IPS DF 4.7 (cell line): ENCODE measurements at regions not wholly inside any gene's neighbourhood (a gene's known extent, or its start where the extent isn't known, plus 50 kb on each side); places are given as distances from the start of the nearest gene placed in this dataset.
"Not testable (repeated sequence)": the region's sequence is repeated elsewhere in the genome, so short reads cannot be mapped to it uniquely, and the experiment has no call there.

Experiments
- DNase-seq: peaks from one replicate; pipeline ENCODE4 v3.0.0-alpha.2; 2013; ENCODE audit warnings: low spot score; ENCODE audit errors: extremely low read depth

DNA sequence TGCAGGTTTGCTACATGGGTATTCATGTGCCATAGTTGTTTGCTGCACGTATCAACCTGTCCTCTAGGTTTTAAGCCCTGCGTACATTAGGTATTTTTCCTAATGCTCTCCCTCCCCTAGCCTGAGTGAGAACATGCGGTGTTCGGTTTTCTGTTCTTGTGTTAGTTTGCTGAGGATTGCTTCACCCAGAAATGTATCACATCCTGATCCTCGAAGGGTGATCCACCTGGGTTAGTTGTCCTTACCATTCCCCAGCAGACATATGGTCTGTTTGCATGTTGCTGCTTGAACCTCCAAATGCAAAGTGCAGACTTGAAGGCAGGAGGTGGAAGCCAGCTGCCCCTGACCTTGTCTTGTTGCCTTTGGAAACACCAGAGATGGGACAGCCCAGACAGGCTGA lies 161.5 kb upstream of the WDR1 start:
- DNase-seq = no peak

DNA sequence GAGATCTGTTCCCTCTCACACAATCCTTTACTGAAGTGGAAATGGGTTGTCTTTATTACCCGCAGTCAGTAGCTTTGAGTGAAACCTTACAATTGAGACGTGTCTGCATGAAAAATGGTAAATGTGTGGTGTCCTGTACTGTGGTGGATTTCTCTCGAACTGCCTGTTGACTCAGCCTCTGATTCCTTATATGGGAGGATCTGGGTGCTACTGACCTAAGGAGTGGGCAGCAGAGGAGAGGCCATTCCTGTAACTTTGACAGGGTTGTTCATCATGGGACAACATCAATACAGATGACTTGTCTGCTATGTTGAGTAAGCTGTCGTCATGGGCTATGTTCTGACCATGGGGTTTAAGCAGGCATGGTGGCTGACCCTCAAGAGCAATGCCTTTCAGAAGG lies 159.6 kb upstream of the WDR1 start:
- no peak for DNase-seq

DNA sequence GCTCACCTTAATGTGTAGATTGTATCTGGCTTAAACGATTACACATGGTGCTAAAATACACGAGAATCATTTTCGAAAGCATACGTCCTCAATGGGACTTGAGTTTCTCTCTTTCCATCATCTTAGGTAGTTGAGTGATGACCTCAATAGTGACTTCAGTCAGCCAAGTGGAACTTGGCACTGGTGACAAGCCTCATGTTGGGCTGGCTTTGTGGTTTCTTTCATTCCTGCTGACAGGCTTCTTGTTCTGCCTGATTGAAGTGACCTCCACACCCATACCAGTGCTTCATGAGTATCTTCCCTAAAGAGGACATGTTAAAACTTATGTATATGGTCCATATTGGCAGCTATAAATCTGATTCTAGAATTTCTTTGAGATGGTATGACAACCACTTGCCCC lies 159.1 kb upstream of the WDR1 start:
- no peak for DNase-seq

DNA sequence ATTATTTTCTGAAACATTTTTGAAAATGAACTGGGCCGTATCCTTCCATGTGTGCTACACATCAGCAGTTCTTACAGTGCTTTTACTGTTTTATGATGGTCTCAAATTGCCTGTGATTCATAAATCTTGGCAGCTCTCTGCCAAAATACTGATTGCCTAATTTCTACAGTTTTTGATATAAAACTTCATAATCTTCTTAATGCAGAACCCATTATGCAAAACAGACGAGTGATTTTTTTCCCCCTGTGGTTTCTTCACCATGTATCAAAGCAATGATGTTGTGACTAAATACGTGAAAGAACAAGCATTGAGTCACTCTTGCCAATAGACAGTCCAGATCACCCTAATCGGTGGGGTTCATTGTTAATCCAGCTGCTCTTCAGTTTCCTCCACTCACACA lies 156.4 kb upstream of the WDR1 start:
- DNase-seq = no peak

DNA sequence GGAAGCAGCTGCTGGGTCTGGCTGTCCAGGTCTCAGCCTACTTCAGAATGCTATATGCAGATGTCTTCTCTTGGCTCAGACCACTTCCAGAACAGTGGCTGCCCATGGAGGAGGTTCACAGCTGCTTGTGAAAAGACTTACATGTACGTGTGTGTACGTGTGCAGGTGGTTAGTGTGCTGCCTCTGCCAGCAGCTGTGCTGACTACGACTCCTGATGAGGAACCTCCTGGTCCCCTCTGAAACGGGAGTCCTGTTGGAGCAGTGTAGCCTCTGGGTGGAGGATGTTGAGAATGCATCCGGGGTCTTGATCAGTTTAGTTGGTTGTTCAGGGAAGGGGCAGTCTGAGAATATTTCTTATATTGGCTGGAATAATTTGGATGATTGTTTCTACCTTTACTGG lies 155.9 kb upstream of the WDR1 start:
- DNase-seq = no peak

DNA sequence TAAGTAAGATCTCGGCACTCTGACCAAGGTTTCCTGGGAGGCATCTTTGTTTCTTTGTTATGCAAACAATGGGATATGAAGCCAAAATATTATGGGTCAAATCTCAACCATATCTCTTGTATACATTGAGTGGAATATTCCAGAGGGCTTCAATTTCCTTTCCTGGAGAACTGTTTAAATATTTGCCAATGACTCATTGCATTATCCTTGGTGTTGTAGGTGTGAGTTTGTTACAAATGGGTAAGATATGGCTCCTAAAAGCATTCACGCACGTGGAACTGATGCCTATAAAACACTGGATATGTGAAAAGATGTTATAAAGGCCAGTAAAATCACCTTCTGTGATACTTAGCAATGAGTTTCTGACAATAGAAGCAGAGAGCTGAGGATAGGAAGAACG lies 150.5 kb upstream of the WDR1 start:
- no peak for DNase-seq

DNA sequence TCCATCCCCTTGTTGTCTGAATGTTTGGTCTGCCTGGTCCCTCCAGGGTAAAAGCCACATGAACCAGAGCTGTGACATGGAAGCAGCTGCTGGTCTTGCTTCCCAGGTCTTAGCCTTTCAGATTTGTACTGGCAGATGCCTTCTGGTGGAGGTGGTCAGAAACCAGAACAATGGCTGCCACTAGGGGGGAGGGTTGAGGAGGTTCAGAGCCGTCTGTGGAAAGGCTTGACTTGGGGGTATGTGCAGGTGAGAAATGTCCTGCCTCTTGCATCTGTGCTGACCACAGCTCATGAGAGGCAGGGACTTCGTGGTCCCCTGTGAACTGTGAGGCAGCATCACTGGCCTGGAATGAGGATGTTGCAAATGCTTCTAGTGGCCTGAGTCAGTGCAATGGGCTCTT lies 144.2 kb upstream of the WDR1 start:
- no peak for DNase-seq

DNA sequence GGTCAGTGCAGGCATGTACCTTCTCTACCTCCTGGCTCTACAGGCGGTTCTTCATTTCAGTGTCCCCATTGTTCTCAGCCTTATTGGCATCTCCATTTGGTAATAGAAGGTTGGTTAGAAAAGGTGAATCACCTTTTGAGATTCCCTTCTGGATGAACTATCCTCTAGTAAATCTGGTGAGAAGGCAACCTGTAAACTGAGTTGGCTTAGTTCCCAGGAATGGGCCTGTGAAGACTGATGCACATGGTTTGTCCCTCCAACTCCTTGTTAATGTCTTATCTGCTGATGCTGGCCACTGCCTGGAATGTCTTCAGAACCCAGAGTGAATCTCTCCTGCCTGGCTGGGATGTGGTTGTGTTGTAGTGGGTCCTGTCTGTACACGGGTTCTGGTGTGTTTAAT lies 143.4 kb upstream of the WDR1 start:
- no peak for DNase-seq

DNA sequence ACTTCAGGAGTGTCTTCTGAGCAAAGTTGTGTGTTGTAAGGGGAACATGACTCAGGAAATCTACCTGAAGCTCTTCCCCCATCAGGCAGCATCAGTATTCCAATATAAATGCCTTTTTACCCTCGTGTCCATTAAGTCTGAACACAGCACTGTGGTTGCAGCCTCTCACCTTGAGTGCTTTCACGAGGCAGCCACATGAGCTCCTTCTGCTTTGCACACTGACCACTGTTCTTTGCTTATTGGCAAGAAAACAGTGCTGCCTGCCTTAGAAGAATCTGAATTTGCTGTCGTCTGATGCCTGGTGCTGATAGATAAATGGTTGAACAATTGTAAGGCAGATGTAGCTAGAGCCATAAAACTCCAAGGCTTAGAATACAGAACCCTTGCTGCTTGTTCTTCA lies 139.6 kb upstream of the WDR1 start:
- no peak for DNase-seq

DNA sequence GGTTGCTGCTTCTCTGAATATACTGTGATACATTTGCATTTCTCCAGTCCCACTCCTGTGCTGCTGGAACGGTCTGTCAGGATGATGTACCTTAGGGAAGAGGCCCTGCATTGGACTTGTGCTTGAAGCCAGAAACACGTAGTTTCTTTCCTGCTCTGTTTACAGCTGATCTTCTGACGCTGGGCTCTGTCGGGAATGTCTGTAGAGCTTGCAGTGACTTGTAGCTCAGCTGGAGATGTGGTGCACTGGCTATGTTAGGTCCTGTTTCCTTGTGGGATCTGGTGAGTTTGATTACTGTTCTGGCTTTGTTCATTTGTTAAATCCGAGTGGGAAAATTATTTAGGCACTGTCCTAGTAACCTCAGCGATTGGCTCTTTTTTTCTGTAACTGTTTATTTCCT lies 137.2 kb upstream of the WDR1 start:
- no peak for DNase-seq

DNA sequence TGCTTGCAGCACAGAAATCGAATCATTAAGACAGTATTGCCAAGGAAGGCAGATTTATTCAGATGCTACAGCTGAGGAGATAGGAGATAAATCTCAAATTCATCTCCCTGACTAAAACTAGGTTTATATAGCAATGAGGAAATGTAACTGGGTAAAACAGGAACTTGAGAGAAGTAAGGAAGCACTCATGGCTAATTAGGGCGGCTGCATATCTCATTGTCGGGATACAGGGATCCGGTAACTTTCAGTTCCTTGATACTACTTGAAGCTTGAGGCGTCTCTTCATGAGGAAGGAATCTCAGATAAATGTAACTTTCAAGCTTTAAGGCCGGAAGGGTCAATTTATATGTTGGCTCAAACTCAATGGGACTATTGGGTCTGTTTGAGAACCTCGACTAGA lies 129.2 kb upstream of the WDR1 start:
- no peak for DNase-seq

DNA sequence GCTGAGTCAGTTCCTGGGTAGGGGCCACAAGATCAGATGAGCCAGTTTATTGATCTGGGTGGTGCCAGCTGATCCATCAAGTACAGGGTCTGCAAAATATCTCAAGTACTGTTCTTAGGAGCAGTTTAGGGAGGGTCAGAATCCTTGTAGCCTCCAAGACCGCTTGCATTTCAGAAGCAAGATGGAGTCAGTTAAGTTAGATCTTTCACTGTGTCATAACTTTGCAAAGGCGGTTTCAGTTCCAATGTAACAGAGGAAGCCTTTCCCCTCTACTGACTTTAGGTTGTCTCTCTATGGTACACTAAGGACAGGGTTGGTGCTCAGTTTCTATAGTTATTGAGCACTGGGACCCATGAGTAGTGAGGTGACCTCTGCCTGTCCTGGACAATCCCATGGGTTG lies 127.3 kb upstream of the WDR1 start:
- DNase-seq = no peak

DNA sequence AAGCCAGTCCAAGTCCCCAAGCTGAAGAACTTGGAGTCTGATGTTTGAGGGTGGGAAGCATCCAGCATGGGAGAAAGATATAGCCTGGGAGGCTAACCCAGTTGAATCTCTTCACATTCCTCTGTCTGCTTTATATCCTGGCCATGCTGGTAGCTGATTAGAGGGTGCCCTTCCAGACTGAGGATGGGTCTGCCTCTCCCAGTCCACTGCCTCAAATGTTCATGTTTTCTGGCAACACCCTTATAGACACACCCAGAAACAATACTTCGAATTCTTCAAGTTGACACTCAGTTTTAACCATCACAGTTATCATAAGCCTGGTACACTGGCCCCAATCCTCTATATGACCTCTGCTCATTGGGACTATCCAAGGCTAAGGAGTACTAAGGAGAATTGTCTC lies 124.1 kb upstream of the WDR1 start:
- no peak for DNase-seq

DNA sequence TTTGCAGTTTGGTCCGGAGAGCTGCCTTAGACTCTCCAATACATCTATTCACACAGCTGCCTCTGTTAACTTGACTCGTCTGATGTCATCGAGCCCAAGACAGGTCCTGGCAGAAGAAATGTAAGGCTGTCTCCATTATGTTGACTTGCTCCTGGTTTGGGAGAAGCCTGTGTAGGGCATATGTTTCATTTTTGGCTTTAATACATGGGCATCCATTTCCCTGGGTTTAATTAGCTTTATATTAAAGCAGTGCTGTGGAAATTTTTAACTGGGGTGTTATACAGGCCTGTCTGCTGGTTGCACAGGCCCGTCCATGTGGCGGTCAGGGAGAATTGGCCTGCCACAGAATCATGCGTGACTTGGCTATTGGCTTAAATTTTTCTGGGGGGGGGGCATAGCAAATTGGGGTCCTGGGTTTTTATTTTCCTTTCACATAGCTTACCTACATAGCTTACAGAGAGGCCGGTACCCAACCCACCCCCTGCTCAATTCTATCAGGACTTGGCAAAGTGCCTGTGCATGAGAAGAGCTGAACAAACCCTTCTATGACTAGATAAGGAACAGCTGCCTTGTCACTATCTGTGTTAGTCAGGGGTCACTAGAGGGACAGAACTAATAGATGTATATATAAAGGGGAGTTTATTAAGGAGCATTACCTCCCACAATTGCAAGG lies 123.5 kb upstream of the WDR1 start:
- DNase-seq = no peak

DNA sequence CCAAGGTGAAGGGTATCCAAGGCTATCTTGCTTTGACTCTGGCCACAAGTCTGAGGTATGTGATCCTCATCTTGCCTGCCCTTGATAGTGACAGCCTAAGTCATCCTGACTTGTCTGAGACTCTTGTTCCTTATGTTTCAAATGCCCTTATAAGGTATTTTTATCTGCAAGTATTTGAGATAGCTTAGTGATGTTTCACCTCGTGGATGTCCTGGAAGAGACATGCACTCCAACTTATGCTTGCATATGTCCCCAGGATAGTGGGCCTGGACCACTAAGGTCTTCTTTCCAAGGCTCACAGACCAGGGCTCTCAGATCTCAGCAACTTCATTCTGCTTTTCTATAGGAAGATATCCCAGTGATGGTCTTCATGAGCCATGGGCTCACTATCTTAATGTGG lies 120.5 kb upstream of the WDR1 start:
- DNase-seq = no peak

DNA sequence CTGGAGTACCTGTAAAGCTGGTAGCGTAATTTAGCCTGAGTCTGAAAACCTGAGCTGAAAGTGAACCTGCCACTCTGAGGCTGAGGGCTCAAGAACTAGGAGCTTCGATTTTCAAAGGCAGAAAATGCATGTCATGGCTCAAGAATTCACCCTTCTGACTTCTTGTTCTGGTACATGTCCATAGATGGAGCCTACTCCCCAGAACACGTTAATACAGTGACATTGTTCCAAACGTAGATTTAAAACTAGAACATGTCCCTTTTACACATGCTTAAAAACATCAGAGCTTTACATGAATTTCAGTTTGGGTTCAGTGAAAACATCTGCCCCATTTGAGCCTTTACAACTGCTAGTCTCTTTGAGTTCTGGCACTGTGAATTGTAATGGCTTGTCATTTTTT lies 115.5 kb upstream of the WDR1 start:
- no peak for DNase-seq

DNA sequence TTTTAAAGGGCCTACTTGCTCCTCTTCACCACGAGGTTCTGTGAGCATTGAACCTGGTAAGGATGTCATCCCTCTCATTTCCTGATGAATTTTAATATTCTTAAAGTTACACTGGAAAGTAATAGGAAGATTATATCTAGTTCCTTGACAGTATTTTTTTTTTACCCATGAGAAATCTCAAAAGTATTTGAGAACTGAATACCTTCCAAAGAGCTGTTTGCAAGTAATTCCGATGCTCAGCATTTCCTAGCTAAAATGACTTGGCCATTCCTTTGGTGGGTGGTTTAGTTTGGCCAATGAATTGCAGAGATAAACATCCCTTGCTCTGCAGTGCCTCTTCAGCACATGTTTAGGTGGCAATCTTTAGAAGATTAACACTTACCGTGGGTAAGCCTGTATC lies 110.2 kb upstream of the WDR1 start:
- no peak for DNase-seq

DNA sequence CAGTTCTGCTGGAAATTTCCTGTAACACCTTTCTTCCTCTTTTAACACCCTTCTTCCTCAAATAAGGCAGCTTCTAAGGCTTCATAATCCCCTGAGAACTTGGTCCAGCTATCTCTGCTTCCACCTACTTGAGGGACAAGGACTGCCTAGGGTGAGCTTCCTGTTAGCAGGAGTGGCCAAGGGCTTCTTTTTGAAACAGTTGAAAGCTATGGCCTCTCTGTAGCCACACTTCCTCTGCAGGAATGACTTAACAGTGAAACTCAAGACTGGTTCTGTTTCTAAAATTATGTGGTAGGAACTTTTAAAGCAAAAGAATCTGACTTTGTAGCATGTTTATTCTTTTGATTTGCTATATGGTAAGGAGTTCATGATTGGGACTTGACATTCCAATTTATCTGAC lies 108.5 kb upstream of the WDR1 start:
- no peak for DNase-seq

DNA sequence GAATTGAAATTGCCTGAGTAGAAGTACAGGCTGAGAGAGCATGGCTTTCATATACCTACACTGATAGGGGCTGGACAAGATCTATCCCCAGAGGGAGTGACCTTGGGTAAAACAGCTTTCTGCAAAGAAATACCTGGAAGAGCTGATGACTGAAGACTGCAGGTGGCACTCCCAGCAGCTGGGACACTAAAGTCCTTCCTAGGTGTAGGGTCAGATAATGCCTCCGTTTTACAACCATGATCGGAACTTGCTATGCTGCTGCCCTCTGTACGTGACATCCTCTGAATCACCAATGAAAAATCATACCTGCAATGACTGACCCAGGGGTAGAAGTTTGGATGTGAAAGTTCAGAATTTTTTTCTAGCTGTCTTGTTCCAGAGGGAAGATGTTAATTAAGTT lies 107.2 kb upstream of the WDR1 start:
- DNase-seq = no peak

DNA sequence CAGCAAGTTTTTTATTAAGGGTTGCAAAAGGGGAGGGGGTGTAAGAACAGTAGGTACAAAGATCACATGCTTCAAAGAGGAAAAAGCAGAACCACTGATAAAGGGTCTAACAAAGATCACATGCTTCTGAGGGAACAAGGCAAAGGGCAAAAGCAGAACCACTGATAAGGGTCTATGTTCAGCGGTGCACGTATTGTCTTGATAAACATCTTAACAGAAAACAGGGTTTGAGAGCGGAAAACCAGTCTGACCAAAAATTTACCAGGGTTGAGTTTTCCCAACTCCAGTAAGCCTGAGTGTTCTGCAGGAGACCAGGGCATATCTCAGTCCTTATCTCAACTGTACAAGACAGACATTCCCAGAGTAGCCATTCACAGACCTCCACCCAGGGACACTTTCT lies 96.9 kb upstream of the WDR1 start:
- DNase-seq = not testable (repeated sequence)

DNA sequence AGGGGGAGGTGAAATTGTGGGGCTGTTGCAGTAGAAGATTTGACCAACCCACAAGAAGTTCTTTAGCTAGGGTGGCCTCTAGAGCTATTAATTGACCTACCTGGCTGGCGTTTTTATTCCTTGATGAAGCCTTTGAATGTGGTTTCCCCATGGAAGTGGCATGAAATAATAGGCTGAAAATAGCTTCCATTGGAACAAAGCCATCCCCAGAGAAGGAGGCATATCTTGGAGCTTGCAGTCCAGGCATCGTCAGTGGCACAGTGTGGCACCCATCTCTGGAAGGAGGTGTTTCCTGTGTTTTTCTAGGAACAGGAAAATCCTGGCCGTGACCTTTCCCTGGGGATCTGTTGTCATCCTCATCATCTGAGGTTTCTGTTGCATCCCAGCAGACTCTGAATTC lies 96.3 kb upstream of the WDR1 start:
- DNase-seq = no peak

DNA sequence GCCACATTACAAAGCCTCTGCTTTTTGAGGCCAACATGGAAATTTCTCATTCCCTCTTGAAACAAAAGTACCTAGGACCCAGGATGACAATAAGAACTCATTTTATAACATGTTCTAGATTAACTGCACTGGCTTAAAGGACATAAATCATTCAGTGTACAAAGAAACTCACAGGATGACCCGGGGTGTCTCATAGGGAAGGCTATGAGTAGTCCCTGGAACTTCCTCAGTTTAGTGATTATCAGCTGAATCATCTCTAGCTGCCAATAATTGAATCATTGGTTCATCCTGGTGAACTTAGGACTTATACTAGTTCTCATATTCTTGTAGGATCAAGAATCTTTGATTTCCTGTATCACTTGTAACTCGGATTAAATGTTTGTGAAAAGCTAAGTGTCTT lies 95.8 kb upstream of the WDR1 start:
- DNase-seq = no peak

DNA sequence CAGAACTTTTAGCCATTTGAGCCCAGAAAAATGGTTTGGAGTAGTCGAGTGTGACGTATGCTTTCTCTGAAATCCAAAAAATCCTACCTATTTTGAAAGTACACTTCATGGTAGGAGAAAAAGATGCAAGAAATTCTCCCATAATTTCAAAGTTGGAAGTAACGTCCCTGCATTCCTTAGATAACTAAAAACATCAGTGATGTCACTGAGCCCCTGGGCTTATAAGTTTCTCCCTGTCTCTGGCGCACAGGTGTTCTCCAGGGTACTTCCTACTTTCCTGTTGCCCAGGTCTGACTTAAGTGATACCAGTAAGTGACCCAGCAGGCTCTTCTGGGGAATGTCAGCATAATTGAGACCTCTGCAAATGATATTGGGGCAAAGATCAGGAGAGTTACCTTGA lies 90.5 kb upstream of the WDR1 start:
- DNase-seq = no peak

DNA sequence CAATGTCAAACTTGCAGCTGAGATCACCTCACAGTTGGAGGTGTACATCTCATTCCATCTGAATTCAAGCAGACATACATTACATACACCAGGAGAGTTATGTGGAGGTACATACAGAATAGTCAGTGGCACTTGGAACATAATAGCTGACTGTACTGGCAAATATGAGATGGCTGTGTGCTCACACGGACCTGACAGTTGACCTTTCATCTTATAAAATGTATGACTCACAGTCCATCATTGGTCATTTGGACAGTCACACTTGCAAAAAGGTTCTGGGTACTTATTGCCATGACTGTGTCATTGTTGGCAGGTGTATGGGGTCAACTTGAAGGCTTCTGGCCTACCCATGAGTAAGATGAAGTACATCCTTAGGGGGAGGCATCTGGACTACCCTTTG lies 88.6 kb upstream of the WDR1 start:
- DNase-seq = no peak
